GM18517 (cell line): ENCODE measurements at regions not wholly inside any gene's neighbourhood (a gene's known extent, or its start where the extent isn't known, plus 50 kb on each side); places are given as distances from the start of the nearest gene placed in this dataset.

Experiments used
- ATAC-seq: cut with Tn5 transposase; IDR thresholded peaks from one replicate; pipeline ENCODE4 v1.9.1; 2021; ENCODE audit warnings: mild to moderate bottlenecking, moderate library complexity; ENCODE audit not compliant: unreplicated experiment

- ATAC-seq: no peak
Measured at GRCh38 chr13:73972545-73972944, 161.7 kb downstream of the KLF12 start.

DNA sequence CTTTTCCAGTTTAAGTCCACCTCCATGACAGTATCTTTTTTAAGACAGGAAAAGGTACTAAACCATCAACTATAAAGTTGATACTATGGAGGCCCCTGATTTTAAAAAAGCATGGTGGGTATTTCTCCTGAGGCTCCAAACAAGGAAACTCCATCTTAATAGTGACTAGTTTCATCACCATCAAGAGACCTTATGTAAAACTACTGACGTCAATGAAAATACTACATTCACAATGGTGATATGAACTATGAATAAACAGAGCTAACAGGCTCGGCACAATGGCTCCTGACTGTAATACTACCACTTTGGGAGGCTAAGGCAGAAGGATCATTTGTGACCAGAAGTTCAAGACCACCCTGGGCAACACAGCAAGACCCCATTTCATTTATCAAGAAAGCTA lies 162.7 kb downstream of the KLF12 start:
- no peak for ATAC-seq

GRCh38 chr13:73970421-73971055 lies 163.7 kb downstream of the KLF12 start:
- ATAC-seq: no peak

DNA sequence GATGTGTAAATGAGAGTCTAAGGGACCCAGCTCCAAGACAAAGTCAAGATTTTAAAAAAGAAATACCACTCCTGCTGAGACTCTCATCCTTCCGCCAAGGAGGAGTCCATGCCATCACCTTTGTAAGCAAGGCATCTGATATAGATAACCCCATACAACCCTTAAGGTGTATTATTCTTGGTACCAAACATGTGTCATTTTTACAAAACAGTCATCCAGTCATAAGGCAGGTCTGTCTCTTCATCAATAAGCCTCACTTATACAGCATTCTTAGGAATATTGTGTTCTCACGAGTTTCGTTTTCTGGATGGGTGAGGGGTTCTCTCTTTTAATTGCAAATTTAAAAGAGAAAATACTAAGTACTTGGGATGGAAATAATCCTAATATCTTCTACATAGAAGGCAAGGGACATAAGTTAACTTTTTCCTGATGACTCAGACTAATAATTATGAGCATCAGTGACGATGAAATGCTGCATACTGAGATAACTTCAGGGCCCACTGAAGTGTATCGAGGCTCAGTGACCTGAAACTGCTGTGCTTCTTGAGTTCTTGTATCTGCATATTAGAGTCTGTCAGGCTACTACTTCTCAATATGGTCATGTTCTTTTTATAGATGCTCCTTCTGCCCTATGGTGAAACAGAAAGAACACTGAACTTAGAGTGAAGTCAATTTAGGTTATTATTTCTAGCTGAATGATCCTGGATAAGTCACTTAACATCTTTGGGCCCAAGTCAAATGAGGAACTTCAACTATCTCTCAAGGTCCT lies 166.6 kb downstream of the KLF12 start:
- peak; percentile 100 for ATAC-seq

DNA sequence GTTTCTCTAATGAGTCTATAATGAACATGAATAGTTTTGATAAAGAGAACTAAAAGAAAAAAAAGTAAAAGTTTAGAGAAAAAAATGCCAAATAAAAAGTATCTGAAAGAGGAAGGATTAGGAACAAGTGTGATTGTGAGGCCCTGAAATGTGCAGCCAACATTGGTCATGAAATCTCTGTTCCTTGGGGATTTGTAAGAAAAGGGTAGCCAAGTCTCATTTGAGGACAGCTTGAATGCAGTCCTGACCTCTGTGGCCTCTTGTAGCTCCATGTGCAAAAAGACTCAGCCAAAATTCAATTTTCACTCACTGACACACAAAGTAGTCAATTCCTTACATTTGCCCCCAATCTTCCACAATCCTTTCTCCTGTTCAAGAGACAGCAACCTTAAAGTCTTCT lies 167.9 kb downstream of the KLF12 start:
- ATAC-seq: no peak

DNA sequence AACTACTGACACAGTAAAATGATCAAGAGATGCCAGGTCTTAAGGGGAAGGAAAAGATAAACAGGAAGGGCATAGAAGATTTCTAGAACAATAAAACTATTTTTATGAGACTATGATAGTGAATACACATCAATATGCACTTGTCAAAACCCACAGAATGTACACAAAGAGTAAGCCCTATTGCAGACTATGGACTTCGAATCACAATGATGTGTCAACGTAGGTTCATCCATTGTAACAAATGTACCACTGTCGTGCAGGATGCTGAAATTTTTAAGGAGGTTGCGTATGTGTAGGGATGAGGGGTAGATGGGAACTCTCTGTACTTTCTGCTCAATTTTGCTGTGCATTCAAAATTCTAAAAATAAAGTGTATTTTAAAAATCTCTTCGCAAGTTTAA lies 171.9 kb downstream of the KLF12 start:
- no peak for ATAC-seq

- ATAC-seq: peak; percentile 59
Measured at GRCh38 chr13:73961181-73961580, 173.0 kb downstream of the KLF12 start.

GRCh38 chr13:73960474-73960873 lies 173.7 kb downstream of the KLF12 start:
- ATAC-seq: peak; percentile 69

- no peak for ATAC-seq
Measured at GRCh38 chr13:73958657-73959397, 175.4 kb downstream of the KLF12 start.

GRCh38 chr13:73957889-73958288 lies 176.3 kb downstream of the KLF12 start:
- ATAC-seq: no peak

DNA sequence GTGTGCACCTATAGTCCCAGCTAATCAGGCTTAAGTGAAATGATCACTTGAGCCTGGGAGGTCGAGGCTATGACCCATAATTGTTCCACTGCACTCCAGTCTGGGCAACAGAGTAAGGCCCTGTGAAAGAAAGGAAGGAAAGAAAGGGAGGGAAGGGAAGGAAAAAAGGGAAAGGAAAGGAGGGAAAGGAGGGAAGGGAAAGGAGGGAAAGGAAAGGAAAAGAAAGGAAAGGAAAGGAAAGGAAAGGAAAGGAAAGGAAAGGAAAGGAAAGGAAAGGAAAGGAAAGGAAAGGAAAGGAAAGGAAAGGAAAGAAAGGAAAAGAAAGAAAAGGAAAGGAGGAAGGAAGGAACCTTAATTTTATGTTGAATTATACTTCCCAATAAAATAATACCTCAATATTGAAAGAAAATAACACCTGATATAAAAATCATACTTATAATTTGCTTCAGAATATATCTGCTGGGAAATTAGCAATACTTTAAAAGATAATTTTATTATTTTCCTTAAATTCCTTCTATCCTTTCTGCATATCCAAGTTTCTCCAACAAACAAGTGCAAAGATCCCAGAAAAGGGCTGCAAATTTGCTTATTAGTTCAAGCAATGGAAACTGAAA lies 177.3 kb downstream of the KLF12 start:
- no peak for ATAC-seq

DNA sequence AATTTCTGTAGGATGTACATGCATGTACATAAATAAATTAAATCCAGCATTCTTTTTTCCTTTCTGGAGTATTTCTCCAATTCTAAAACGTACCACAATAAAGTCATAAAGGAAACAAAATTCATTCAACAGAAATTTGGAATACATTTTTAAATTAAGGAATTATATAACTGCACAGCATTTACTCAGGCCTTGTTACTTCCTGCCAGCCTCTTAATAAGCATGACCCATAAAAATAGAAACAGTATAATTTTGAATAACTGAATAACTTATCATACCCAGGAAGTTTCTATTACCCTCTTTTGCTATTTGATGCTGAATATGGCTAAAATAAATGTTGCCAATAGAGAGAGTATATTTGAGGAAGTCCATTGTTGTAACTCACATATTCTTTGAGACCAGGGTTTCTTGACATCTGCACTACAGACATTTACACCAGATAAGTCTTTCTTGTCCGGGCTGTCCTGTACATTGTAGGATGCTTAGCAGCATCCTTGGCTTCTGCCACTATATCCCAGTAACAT lies 178.2 kb downstream of the KLF12 start:
- ATAC-seq: no peak

- ATAC-seq: peak; percentile 69
Measured at GRCh38 chr13:73954808-73955207, 179.4 kb downstream of the KLF12 start.

- no peak for ATAC-seq
Measured at GRCh38 chr13:73952648-73953047, 181.6 kb downstream of the KLF12 start.

GRCh38 chr13:73948848-73949529 lies 185.2 kb downstream of the KLF12 start:
- ATAC-seq: peak; percentile 52

GRCh38 chr13:73945871-73946270 lies 188.3 kb downstream of the KLF12 start:
- no peak for ATAC-seq

- no peak for ATAC-seq
Measured at GRCh38 chr13:73945382-73945781, 188.8 kb downstream of the KLF12 start.

DNA sequence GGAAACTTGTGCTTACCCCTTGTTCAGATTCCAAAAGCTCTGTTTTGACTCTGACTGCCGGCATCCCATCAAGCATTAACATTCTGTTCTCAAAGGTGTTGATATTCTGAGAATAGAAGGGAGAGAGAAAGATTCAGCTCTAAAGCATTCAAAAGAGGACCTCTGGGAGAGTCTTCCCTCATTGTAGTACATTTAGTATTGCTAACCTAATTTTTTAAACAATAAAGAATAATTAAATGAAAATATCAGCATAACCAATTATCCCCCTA lies 190.3 kb downstream of the KLF12 start:
- ATAC-seq: no peak

DNA sequence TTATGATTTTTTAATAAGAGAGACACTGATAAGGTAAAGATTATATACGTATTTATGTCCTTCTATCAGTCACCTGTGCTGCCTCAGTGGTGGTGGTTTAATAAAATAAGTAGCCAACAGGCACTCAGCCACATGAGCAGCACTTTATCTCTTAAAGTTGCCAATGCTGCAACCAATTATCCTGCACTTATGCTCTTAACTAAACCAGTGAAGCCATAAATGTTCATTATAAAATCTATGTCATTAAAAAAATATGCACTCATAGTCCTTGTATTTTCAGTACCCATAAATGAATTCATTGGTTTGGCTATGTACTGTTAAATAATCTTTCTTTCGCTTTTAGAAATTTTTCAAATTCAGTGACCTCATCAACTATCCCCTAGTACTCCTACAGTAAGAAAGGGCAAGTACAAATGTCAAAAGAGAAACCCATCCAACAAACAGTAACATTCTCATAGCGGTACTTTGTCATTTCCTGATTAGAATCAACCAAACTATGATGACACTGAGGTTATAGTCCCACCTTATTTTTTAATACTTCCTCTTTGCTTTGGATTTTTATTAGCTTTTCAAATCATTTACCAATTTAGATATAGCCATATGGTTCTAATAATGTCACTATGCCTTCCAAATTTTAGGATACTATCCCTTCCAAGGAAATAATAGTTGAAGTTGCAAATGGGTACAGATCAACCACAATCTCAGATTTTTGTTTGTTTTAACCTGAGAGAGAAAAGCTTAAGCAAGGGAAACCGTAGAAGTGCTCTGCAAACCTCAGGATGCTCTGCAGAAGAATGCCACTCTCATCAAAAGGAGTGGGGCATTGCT lies 190.9 kb downstream of the KLF12 start:
- peak; percentile 97 for ATAC-seq

GRCh38 chr13:73941752-73942151 lies 192.5 kb downstream of the KLF12 start:
- ATAC-seq: no peak
